ENCODE measurements at regions not wholly inside any gene's neighbourhood (a gene's known extent, or its start where the extent isn't known, plus 50 kb on each side); places are given as distances from the start of the nearest gene placed in this dataset.

GRCh38 chr7:130960208-130960988 is 226.4 kb upstream of the KLF14 start:
- FAIRE-seq (peak; percentile 98), DNase-seq (ENCODE audit: low spot score) (peak; percentile 99)

- FAIRE-seq (no peak), DNase-seq (ENCODE audit: low spot score) (peak; percentile 92)
These were observed 227.2 kb upstream of the KLF14 start for GRCh38 chr7:130961128-130961601.

GRCh38 chr7:130962109-130962508 is 228.1 kb upstream of the KLF14 start:
- DNase-seq (ENCODE audit: low spot score) (no peak), FAIRE-seq (no peak)

- no peak for DNase-seq (ENCODE audit: low spot score)
- FAIRE-seq, result no peak
These were observed 229.3 kb upstream of the KLF14 start for GRCh38 chr7:130963339-130963738.

GRCh38 chr7:130965515-130965914 is 231.5 kb upstream of the KLF14 start:
- DNase-seq (ENCODE audit: low spot score) (no peak), FAIRE-seq (no peak)

GRCh38 chr7:130966246-130967009 is 232.4 kb upstream of the KLF14 start:
- FAIRE-seq (peak; percentile 91), DNase-seq (ENCODE audit: low spot score) (peak; percentile 89)

GRCh38 chr7:130970196-130970595 is 236.2 kb upstream of the KLF14 start:
- DNase-seq (ENCODE audit: low spot score) (no peak), FAIRE-seq (no peak)

- FAIRE-seq (no peak), DNase-seq (ENCODE audit: low spot score) (no peak)
These were observed 236.7 kb upstream of the KLF14 start for GRCh38 chr7:130970696-130971095.

GRCh38 chr7:130971297-130971696 is 237.3 kb upstream of the KLF14 start:
- DNase-seq (ENCODE audit: low spot score), result no peak
- no peak for FAIRE-seq

GRCh38 chr7:130972201-130972600 is 238.2 kb upstream of the KLF14 start:
- FAIRE-seq (no peak), DNase-seq (ENCODE audit: low spot score) (no peak)

GRCh38 chr7:130973637-130974036 is 239.6 kb upstream of the KLF14 start:
- DNase-seq (ENCODE audit: low spot score), result no peak
- no peak for FAIRE-seq

GRCh38 chr7:130974169-130974568 is 240.2 kb upstream of the KLF14 start:
- FAIRE-seq (no peak), DNase-seq (ENCODE audit: low spot score) (no peak)

GRCh38 chr7:130974794-130975193 is 240.8 kb upstream of the KLF14 start:
- DNase-seq (ENCODE audit: low spot score), result no peak
- FAIRE-seq, result no peak

GRCh38 chr7:130975731-130976130 is 241.7 kb upstream of the KLF14 start:
- DNase-seq (ENCODE audit: low spot score) (no peak), FAIRE-seq (no peak)

GRCh38 chr7:130982160-130982638 is 248.2 kb upstream of the KLF14 start:
- peak; percentile 71 for FAIRE-seq

GRCh38 chr7:130982651-130983050 is 248.6 kb upstream of the KLF14 start:
- DNase-seq (ENCODE audit: low spot score) (no peak), FAIRE-seq (no peak)

More at GRCh38 chr7:130982160-130982638, 248.2 kb upstream of the KLF14 start:
- peak; percentile 55 for DNase-seq (ENCODE audit: low spot score)

- DNase-seq (ENCODE audit: low spot score), result no peak
- FAIRE-seq, result no peak
These were observed 251.4 kb upstream of the KLF14 start for GRCh38 chr7:130985361-130985760.

GRCh38 chr7:130986261-130986690 is 252.3 kb upstream of the KLF14 start:
- no peak for FAIRE-seq
- no peak for DNase-seq (ENCODE audit: low spot score)

- no peak for DNase-seq (ENCODE audit: low spot score)
- FAIRE-seq, result no peak
These were observed 253.1 kb upstream of the KLF14 start for GRCh38 chr7:130987092-130987491.

- DNase-seq (ENCODE audit: low spot score) (no peak), FAIRE-seq (no peak)
These were observed 254.4 kb upstream of the KLF14 start for GRCh38 chr7:130988443-130988842.

- FAIRE-seq (no peak), DNase-seq (ENCODE audit: low spot score) (no peak)
These were observed 255.2 kb upstream of the KLF14 start for GRCh38 chr7:130989101-130989795.

All from RCC 7860 (cell line).